ENCODE measurements at regions not wholly inside any gene's neighbourhood (a gene's known extent, or its start where the extent isn't known, plus 50 kb on each side); places are given as distances from the start of the nearest gene placed in this dataset.

DNA sequence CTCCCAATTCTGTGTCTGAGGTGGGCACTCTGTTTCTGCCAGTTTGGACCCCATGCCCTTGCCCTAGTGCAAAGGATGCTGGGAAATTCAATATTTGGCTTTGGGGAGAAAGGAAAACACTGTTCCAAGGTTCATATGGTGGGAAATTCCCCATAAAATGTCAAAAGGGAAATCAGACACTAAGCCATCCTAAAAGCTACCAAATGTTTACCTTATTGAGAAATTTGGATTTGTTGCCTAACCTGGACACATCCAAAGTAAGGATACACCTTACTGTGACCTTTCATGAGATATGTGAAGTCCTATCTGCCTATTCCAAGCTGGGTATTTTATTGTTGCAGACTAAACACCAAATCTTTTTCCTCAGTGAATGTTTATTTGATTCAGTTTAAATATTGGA is 109.1 kb downstream of the CYP26A1 start:
- TF ChIP-seq, protein P1, sequence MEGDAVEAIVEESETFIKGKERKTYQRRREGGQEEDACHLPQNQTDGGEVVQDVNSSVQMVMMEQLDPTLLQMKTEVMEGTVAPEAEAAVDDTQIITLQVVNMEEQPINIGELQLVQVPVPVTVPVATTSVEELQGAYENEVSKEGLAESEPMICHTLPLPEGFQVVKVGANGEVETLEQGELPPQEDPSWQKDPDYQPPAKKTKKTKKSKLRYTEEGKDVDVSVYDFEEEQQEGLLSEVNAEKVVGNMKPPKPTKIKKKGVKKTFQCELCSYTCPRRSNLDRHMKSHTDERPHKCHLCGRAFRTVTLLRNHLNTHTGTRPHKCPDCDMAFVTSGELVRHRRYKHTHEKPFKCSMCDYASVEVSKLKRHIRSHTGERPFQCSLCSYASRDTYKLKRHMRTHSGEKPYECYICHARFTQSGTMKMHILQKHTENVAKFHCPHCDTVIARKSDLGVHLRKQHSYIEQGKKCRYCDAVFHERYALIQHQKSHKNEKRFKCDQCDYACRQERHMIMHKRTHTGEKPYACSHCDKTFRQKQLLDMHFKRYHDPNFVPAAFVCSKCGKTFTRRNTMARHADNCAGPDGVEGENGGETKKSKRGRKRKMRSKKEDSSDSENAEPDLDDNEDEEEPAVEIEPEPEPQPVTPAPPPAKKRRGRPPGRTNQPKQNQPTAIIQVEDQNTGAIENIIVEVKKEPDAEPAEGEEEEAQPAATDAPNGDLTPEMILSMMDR (IDR thresholded peaks at IDR 0.05): no peak
- TF ChIP-seq POLR2A (IDR thresholded peaks at IDR 0.05): no peak

Data from thyroid gland (tissue), 4 donors.